ENCODE measurements at regions not wholly inside any gene's neighbourhood (a gene's known extent, or its start where the extent isn't known, plus 50 kb on each side); places are given as distances from the start of the nearest gene placed in this dataset.

DNA sequence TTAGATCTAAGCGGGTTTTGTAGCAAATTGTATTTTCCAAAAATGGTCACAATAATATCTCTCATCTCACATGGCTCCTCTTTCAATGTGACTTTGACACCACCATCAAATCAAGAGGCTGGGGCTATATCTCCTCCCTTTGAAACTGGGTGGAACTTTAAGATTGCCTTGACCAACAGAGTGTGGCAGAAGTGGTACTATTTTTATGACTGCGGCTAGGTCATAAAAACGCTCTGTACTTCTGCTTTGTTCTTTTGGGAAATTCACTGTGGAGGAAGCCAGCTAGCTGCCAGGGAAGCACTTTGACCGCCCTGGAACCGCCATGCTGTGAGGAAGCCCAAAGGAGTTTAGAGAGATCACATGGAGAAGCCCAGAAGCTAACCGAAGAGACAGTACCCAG, 50.7 kb upstream of the ACOT11 start:
- H3K4me3 ChIP-seq (ENCODE audit: low read depth, low read length): no peak overlapping the region

DNA sequence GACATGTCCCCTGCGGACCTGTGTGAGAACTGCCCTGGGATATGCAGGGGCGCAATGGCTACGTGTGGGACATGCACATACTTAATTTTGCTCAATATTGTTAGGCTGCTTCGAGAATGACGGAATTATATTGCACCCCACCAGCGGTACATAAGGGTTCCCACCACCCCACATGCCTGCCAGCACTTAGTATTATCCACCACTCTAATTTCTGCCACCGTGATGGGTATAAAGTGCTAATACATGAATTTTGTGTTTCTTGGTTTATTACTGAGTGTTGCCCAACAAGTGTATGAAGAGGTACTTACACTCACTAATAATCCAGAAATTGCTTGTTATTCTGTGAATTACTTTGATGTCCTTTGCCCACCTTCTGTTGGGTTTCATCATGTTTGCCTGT, 52.1 kb upstream of the ACOT11 start:
- no peak overlapping the region for H3K4me3 ChIP-seq (ENCODE audit: low read depth, low read length)

DNA sequence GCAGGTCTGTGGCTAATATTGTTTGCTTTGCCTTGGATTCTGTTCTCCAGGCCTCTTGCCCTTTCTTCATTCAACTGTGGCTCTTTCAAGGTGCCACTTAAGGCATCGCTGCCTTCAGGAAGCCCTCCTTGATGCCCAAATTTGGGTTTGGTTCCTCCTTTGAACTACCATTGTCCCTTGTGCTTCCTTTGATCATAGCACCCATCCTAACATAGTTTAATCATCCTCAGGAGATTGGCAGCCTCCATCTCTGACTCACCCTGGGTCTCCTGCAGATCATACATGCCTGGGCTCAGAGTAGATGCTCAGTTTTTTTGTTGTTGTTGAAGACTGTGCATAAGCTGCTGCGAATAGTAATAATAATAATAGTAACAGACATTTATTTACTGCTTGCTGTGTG, 54.4 kb upstream of the ACOT11 start:
- H3K4me3 ChIP-seq (ENCODE audit: low read depth, low read length): no peak overlapping the region

DNA sequence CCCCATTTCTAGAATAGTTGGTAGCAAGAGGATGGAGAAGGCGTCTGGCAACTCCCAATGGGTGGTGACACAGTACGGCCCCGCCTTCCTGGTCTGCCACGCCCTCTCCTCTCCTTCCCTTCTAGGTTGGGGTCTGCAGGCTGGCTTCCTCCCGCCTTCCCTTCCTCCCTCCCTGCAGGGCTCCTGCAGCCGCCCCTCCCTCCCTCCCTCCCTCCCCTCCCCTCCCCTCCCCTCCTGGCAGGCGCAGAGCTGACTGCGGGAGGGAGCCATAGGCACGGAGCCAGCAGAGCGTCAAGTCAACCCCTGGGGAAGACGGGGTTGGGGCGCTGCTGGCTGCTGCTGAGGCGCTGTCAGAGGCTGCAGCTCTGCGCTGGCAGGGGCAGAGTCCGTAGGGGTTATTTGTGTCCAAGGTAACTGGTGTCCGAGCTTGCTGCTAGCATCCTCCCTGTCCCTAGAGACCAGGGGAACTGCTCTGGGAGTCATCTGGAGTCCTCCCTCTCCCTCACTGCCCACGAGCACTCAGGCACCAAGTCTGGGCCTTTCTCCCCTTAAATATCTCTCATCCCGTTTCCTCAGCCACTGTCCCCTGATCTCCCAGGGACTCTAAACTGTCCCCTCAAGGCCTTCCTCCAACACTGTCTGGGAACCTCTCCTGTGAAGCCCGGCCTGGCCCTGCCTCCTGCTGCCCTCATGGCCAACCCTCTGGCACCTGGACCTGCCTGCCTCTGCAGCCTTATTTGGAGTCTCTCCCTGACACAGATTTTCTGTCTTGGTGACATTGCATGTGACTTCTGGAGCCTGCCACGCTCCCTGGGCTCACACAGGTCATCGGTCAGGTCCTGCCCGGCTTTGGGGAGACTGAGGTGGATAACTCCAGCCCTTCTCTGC, 57.4 kb upstream of the ACOT11 start:
- no peak overlapping the region for H3K4me3 ChIP-seq (ENCODE audit: low read depth, low read length)

DNA sequence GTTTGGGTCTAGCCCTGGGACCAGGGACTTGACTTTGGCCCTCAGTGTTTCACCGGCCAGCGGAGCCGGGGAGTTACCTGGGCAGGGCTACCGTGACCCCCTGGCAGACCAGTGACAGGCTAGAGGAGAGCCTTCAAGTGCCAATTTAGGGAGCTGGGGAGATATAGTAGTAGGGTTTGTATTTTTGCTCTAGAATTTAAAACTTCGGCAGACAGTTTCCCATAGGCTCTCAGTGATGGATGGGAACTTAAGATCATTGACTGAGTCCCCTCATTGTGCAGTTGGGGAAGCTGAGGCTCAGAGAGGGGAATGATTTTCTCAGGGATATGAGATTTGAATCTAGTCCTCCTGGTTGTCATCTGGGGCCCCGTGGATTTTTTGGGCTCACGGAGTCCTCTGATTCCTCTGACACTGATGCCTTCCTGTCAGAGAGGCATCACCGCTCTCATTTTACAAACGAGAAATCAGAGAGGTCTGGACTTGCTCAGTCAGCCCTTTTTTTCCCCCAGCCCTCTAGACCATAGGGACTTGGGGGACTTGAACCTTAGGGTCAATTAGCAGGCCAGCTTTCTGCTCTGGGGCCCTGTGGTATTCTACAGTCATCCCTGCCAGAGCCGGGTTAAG, 58.3 kb upstream of the ACOT11 start:
- H3K4me3 ChIP-seq (ENCODE audit: low read depth, low read length): no peak overlapping the region

DNA sequence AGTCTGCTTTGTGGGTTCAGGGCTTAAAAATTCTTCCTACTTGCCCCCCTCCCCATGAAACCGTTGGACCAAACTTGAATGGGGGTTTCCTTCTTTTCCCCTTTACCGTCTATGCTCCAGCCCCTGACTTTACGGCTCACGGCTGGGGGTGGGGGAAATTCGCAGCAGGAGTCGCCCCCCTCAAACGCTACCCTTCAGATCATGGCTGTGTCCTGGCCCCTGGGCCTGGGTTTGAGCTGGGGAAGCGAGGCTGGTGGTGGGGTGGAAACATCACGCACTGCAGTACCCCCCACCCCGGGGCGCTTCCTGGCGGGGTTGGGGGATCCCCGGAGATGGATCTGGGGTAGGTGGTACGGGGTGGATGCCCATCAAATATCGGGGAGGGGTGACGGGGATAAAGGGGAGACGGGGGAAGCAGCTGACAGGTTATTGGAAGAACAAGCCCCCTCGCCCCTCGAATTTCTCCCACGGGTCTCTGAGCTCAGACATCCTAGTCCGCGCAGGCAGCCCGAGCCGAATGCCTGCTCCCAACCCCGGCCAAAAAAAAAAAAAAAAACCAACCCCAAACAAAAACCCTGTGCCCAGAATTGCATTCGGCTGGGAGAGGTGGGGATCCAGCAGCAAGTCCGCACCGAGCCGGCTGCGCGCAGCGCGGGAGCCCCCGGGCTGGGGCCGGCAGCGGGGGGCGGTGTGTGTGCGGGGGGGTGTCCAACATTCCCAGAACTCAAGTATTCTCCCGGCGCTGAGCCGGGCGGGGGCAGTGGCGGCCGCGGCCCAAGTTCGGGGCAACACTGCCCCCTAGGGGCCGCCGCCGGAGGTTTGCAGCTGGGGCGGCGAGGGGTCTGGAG, 59.0 kb upstream of the ACOT11 start:
- H3K4me3 ChIP-seq (ENCODE audit: low read depth, low read length): peak overlapping the region; percentile 27

DNA sequence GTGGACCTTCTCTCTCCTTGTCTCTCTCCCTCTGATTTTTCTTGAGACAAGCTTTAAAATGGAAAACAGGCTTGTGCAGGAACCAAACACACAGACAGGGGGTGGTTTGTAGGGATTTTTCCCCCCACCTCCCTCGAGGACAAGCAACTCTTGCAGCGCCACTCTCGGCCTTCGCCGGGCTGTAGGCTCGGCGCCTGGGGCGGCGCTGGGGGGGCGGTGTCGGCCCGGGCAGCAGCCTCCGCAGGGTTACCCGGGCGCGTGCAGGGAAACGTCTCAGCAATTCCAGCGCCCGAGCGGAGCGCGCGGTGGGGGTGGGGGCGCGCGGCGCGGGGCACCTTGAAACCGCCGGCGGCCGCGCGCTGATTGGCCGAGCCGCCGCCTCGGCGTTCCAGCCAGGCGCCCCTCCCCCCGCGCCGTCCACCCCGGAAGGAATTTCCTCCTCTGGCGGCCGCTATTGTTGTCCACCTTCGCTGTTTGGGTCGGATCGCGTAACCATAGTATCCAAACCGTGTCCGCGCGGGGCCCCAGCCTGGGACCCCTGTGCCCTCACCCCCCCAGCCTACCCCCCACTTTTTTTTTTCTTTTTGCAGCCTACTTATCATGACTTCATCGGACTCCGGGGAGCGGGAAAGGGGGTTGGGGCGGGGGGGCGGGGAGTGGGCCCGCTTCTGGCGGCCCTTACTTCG, 59.8 kb upstream of the ACOT11 start:
- peak overlapping the region; percentile 27 for H3K4me3 ChIP-seq (ENCODE audit: low read depth, low read length)

DNA sequence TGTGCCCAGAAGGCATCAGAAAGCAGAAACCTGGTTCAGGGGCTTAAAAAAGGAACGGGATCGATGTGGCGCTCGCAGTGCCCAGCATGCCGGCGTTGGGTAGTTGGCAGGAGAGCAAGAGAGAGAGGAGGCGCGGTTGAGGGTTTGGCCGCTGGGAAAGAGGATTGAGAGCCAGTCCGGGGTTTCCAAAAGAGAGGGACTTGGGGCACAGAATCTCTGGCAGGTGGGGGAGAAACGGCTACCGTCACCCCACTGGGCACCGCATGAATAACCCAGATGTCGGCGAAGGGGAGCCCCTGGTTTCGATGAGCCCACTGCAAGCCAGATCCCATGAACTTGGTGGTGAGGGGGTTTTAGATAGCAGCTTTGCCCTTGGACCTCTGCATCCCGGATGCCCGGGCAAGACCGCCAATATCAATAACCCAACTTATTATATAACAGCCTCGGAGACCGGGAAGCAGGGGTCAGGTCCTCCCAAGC, 60.4 kb upstream of the ACOT11 start:
- H3K4me3 ChIP-seq (ENCODE audit: low read depth, low read length): no peak overlapping the region

DNA sequence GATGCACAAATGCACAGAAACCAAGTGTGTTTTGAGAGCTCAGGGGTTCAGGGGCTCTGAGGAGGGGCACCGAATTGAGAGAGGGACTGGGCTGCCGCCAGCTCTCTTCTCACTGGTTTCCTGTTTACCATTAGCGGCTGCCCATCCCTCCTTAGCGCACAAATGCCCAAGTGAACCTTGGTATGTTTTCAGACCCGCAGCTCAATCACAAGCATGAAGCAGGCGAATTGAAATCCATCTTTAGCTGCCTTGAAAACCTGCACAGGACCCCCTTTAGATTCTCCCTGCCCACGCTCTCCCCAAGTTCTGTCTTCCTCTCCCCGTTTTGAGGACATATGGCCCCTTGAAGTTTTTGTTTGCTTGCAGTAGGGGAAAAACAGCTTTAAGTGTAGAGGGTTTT, 61.1 kb upstream of the ACOT11 start:
- H3K4me3 ChIP-seq (ENCODE audit: low read depth, low read length): no peak overlapping the region

DNA sequence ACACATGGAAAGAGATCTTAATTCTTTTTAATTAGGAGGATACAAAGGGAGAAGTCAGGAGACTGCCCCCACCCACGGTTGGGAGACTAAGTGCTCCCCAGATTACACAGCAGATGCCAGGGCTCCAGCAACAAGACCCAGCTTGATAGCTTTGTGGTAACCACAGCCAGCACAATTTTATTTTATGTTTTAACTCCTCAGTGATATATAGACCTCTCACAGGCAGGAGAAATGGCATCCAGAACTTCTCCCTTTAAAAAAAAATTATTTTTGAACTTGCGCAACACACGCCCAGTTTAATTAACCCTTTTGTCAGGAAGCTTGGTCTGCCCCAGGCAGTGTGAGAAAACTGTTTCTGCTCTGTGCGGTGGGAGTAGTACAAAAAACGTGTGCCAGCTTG, 62.6 kb upstream of the ACOT11 start:
- H3K4me3 ChIP-seq (ENCODE audit: low read depth, low read length): no peak overlapping the region

DNA sequence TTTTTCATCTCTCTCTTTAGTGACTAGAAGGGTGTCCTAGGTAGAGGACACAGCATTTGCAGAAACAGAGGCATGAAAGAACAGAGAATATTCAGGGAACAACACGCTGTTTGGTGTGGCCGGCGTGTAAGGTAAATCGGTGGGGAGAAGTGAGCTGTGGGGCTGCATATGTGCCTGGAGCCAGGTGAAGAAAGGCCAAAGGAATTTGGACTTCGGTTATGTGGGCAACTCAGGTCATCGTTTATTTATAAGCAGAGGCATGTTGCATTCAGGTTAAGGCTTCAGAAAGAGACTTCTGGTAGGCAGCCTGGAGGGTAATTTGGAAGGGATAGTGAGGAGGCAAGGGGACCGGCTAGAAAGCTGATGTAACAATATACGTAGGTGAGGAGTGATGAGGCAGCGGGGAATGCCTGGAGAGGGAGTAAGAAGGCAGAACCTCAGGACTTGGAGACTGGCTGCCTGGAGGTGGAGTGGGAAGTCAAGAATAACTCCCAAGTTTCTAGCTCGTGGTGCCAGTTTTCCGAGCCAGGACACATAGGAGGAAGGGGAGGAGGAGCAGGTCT, 64.1 kb upstream of the ACOT11 start:
- no peak overlapping the region for H3K4me3 ChIP-seq (ENCODE audit: low read depth, low read length)

DNA sequence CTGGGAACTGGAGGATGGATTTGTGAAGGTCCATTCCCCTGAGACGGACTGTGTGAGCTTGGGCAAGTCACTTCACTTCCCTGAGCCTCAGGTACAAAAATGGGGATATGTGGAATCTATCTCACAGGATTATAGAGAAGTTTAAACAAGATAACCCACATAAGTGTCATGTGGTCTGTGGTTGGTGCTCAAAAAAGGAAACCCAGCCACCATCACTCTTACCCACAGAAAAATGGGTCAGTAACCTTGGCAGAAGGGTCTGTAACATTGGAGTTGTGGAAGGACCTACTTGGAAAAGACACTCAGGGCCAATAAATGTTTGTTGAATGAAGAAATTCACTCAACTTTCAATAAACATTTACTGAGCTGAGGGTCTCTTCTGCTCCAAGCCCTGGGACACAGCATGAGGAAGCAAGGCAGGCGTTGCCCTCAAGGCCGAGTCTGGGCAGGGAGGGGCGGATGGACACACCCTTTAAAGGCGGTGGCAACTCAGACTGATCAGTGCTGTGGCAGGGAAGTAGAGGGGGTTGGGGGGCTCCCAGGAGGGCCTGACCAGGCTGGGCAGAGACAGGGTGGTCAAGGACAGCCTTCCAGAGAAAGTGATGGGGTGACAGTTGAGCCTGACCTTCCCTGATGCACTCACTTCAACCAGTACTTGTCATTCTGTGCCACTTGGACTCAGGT, 66.7 kb upstream of the ACOT11 start:
- no peak overlapping the region for H3K4me3 ChIP-seq (ENCODE audit: low read depth, low read length)

DNA sequence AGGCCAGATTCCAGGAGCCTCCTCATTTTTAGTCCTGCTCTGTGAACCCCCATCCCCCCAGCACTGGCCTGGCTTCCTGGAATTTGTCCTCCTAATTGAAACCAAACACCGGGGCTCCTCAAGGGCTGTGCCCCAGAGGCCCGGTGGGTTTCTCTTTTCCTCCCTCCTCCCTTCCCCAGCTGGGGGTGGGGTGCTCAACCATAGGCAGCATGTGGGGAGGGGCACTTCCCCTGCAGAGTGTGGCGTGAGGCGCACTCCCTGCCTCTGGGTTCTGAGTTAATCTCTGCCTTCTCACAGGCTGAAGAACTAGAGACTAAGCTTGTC, 67.5 kb upstream of the ACOT11 start:
- H3K4me3 ChIP-seq (ENCODE audit: low read depth, low read length): no peak overlapping the region

DNA sequence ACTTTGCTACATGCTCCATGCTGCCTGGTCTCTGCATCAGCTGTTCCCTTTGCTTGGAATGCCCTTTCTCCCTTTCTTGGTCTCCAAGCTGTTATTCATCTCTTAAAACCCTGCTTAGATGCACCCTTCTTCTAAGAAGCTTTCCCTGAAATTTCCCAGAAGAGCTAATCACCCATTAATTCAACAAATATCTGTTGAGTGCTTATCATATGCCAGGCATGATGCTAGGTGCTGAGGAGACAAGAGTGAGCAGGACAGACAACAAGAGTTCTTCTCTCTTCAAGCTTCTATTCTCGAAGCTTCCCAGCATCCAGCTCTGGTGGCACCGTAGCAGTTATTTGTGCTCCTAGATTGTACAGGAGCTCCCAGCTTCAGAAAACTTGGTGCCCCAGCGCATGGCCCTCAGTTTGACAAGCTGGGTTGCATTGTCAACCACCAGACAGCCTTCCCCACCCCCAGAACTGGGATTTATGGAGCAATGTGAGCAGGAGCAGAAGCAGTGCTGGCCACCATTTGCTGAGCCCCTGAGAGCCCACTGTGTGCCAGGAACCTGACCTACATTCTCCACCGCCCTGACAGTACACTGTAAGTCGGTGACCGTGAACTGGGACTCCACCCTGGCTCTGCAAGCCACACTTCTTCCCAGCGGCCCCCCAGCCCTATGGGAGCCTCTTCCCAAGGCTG, 68.0 kb upstream of the ACOT11 start:
- no peak overlapping the region for H3K4me3 ChIP-seq (ENCODE audit: low read depth, low read length)

DNA sequence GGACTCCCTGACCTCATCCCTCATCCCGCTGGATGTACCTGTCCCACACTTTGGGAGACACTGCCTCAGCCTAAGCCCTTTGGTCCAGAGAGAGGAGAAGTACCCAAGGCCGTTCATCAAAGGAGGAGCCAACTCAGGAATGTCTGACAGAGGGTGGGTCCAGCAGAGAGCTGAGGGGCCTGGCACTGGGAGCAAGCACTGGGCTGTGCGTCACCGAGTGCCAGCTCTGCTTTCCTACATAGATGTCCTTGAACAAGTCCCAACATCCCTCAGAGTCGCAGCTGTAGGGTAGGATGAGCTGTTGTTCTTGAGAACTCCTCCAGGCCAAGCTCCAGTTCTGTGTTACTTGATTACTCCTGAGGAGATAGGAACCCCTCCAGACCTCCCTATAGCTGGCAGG, 68.8 kb upstream of the ACOT11 start:
- no peak overlapping the region for H3K4me3 ChIP-seq (ENCODE audit: low read depth, low read length)

DNA sequence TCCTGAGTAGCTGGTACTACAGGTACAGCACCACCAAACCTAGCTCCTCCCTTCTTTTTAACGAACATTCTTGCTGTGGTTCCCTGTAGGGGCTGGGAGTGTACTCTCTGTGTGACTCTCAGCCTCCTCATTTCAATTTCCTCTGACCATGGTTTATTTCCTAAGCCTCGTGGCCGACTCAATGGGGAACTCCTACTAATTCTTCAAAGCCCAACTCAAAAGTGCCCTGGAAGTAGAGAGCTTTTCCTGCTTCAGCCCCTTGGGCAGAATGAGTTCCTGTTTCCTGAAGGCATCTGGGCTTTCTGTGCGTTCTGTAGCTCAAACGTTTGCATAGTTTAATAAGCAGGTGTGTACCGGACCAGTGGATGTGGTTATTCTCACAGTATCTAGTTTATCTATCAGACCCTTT, 70.9 kb upstream of the ACOT11 start:
- no peak overlapping the region for H3K4me3 ChIP-seq (ENCODE audit: low read depth, low read length)

DNA sequence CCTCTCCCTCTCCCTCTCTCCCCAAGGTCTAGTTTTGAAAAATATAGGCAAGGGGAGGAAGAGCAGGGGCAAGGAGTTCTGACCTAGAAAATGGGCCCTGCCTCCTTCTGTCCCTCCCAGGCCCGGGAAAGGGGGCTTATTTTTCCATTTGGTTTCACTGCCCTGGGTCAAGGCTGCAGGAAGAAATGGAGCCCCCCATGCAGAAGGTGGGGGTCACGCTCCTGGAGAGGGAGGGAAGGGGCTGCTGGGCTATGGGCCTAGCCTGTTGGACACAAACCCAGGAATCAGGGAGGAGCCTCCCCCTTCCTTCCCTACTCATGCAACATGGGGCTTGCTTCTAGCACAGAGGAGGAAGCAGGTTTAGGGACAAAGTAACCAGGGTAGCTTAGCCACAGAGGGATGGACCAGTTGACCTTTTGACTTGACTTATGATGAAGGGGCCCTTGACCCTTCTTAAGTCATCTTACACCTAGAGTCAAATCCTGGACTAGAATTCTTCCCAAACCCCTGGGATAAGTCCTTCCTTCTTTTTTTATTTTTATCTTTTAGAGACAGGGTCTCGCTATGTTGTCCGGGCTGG, 70.4 kb upstream of the SSBP3 start:
- no peak overlapping the region for H3K4me3 ChIP-seq (ENCODE audit: low read depth, low read length)

DNA sequence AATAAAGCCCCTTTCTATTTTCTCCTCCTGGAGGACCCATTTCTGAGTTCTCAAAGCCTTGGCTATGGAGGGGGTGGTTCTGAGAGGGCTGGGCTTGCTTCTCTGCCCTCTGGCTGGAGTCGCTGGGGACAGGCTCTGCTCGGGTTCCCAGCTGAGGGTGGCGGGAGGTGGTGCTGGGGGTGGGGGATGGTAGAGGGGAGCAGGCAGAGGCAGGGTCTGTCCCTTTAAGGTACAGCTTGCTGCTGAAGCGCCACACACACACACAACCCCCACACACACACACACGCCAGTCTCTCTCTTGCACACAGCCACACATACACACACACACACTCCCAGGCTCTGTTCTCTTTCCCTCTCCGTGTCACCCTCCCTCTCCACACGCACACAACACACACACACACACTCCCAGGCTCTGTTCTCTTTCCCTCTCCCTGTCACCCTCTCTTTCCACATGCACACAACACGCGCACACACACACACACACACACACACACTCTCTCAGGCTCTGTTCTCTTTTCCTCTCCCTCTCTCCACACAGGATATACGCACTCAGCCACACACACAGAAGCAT, 69.8 kb upstream of the SSBP3 start:
- H3K4me3 ChIP-seq (ENCODE audit: low read depth, low read length): no peak overlapping the region

DNA sequence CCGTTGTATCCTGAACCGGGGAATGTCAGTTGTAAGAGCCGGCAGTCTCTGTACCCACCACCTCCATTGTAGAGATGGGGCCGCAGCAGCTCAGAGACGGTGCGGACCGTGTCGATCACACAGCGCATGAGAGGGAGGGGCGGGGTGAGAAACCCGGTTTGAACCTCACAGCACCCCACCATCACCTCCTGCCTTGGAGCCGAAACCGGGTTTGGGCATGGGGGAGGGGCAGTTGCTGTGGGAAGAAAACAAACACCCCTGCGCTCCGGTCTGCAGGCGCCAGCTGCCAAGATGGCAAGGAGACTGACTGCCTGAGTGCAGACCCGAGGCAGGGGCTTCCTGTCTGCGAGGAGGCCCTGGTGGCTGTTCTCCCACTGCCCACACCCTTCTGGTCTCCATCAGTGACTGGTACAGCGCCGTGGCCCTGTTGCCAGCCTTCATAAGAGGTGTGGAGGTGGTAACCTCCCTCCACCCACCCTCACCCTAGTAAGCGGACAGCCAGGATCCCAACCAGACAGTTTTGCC, 69.2 kb upstream of the SSBP3 start:
- H3K4me3 ChIP-seq (ENCODE audit: low read depth, low read length): peak overlapping the region; percentile 10

Data from iPS-11a (cell line).